Adipocyte (in vitro differentiated cells): ENCODE measurements at regions not wholly inside any gene's neighbourhood (a gene's known extent, or its start where the extent isn't known, plus 50 kb on each side); places are given as distances from the start of the nearest gene placed in this dataset.

ENCODE experiments used
- DNase-seq: peaks from one replicate; pipeline ENCODE4 v3.0.0-alpha.2; 2015; ENCODE audit warnings: low read depth
- H3K27me3 ChIP-seq: replicated peaks from 2 replicates; pipeline ENCODE4 v1.7.0; 2013; ENCODE audit warnings: mild to moderate bottlenecking, low read length, moderate library complexity; ENCODE audit not compliant: control insufficient read depth, insufficient read depth
- H3K36me3 ChIP-seq: 2 replicates; pipeline ENCODE4 v1.7.0; 2013; ENCODE audit warnings: low read length, mild to moderate bottlenecking, moderate library complexity; ENCODE audit not compliant: control insufficient read depth, insufficient read depth, severe bottlenecking
- H3K4me1 ChIP-seq: 2 replicates; pipeline ENCODE4 v1.7.0; 2013; ENCODE audit warnings: mild to moderate bottlenecking, low read length, moderate library complexity; ENCODE audit not compliant: control insufficient read depth, insufficient read depth
- H3K4me3 ChIP-seq: 2 replicates; pipeline ENCODE4 v1.7.0; 2013; ENCODE audit warnings: mild to moderate bottlenecking, low read length, moderate library complexity
- H3K9ac ChIP-seq: 2 replicates; pipeline ENCODE4 v1.7.0; 2013; ENCODE audit warnings: mild to moderate bottlenecking, low read length, moderate library complexity
- H3K9me3 ChIP-seq: 2 replicates; pipeline ENCODE4 v1.7.0; 2013; ENCODE audit warnings: mild to moderate bottlenecking, low read length, moderate library complexity; ENCODE audit not compliant: control insufficient read depth

- H3K27me3 ChIP-seq = peaks cover 3% of the 10 kb centered on the region
- H3K9ac ChIP-seq = no peak overlapping the region
- H3K9me3 ChIP-seq = no peaks in the 10 kb centered on the region
- no peaks in the 10 kb centered on the region for H3K36me3 ChIP-seq
- H3K4me1 ChIP-seq = peaks cover 3% of the 10 kb centered on the region
- DNase-seq = no peak
- no peak overlapping the region for H3K4me3 ChIP-seq
Measured at GRCh38 chr9:82154573-82154972, 166.0 kb downstream of the SPATA31D1 start.

- Histone ChIP-seq H3K27me3 (peaks cover 3% of the 10 kb centered on the region), H3K4me3 (no peak overlapping the region), H3K4me1 (peaks cover under 1% of the 10 kb centered on the region), H3K36me3 (no peaks in the 10 kb centered on the region), H3K9me3 (no peaks in the 10 kb centered on the region), H3K9ac (no peak overlapping the region)
- no peak for DNase-seq
Measured at GRCh38 chr9:82161876-82162275, 173.3 kb downstream of the SPATA31D1 start.

- no peak overlapping the region for H3K4me3 ChIP-seq
- H3K4me1 ChIP-seq = peaks cover 7% of the 10 kb centered on the region
- no peaks in the 10 kb centered on the region for H3K9me3 ChIP-seq
- no peaks in the 10 kb centered on the region for H3K36me3 ChIP-seq
- DNase-seq = no peak
- H3K27me3 ChIP-seq = no peaks in the 10 kb centered on the region
- no peak overlapping the region for H3K9ac ChIP-seq
Measured at GRCh38 chr9:82164159-82164558, 175.6 kb downstream of the SPATA31D1 start.

- no peaks in the 10 kb centered on the region for H3K27me3 ChIP-seq
- no peaks in the 10 kb centered on the region for H3K9me3 ChIP-seq
- H3K9ac ChIP-seq = no peak overlapping the region
- peaks cover 20% of the 10 kb centered on the region for H3K4me1 ChIP-seq
- H3K4me3 ChIP-seq = no peak overlapping the region
- no peak for DNase-seq
- H3K36me3 ChIP-seq = no peaks in the 10 kb centered on the region
Measured at GRCh38 chr9:82167296-82167695, 178.7 kb downstream of the SPATA31D1 start.

GRCh38 chr9:82168585-82168984 is 180.0 kb downstream of the SPATA31D1 start:
- Histone ChIP-seq H3K4me1 (peaks cover 20% of the 10 kb centered on the region), H3K36me3 (no peaks in the 10 kb centered on the region), H3K9me3 (no peaks in the 10 kb centered on the region), H3K9ac (no peak overlapping the region), H3K4me3 (no peak overlapping the region), H3K27me3 (no peaks in the 10 kb centered on the region)
- DNase-seq = no peak

GRCh38 chr9:82170866-82171265 is 182.3 kb downstream of the SPATA31D1 start:
- Histone ChIP-seq H3K4me1 (peaks cover 20% of the 10 kb centered on the region), H3K36me3 (no peaks in the 10 kb centered on the region), H3K9me3 (no peaks in the 10 kb centered on the region), H3K4me3 (no peak overlapping the region), H3K9ac (no peak overlapping the region), H3K27me3 (no peaks in the 10 kb centered on the region)
- peak; percentile 77 for DNase-seq

GRCh38 chr9:82171271-82171670 is 182.7 kb downstream of the SPATA31D1 start:
- Histone ChIP-seq H3K27me3 (no peaks in the 10 kb centered on the region), H3K36me3 (no peaks in the 10 kb centered on the region), H3K4me1 (peaks cover 20% of the 10 kb centered on the region), H3K4me3 (no peak overlapping the region), H3K9me3 (no peaks in the 10 kb centered on the region), H3K9ac (no peak overlapping the region)
- no peak for DNase-seq

GRCh38 chr9:82180711-82181110 is 192.1 kb downstream of the SPATA31D1 start:
- Histone ChIP-seq H3K4me1 (peaks cover 11% of the 10 kb centered on the region), H3K9ac (no peak overlapping the region), H3K4me3 (no peak overlapping the region), H3K9me3 (no peaks in the 10 kb centered on the region), H3K36me3 (no peaks in the 10 kb centered on the region), H3K27me3 (no peaks in the 10 kb centered on the region)
- DNase-seq = no peak

GRCh38 chr9:82183181-82183860 is 194.7 kb downstream of the SPATA31D1 start:
- H3K9ac ChIP-seq = no peak overlapping the region
- H3K9me3 ChIP-seq = no peaks in the 10 kb centered on the region
- peaks cover 11% of the 10 kb centered on the region for H3K4me1 ChIP-seq
- DNase-seq = no peak
- H3K4me3 ChIP-seq = no peak overlapping the region
- no peaks in the 10 kb centered on the region for H3K27me3 ChIP-seq
- no peaks in the 10 kb centered on the region for H3K36me3 ChIP-seq

- Histone ChIP-seq H3K9me3 (no peaks in the 10 kb centered on the region), H3K36me3 (no peaks in the 10 kb centered on the region), H3K4me3 (no peak overlapping the region), H3K4me1 (peaks cover 11% of the 10 kb centered on the region), H3K9ac (no peak overlapping the region), H3K27me3 (no peaks in the 10 kb centered on the region)
- no peak for DNase-seq
Measured at GRCh38 chr9:82184524-82184923, 196.0 kb downstream of the SPATA31D1 start.

- no peaks in the 10 kb centered on the region for H3K9me3 ChIP-seq
- DNase-seq = no peak
Measured at GRCh38 chr9:82188817-82189216, 200.2 kb downstream of the SPATA31D1 start.

More at GRCh38 chr9:82188817-82189216, 200.2 kb downstream of the SPATA31D1 start:
- Histone ChIP-seq H3K36me3 (no peaks in the 10 kb centered on the region), H3K4me1 (peaks cover 7% of the 10 kb centered on the region), H3K9ac (no peak overlapping the region), H3K4me3 (no peak overlapping the region), H3K27me3 (no peaks in the 10 kb centered on the region)
